GM23338 (cell line): ENCODE measurements at regions not wholly inside any gene's neighbourhood (a gene's known extent, or its start where the extent isn't known, plus 50 kb on each side); places are given as distances from the start of the nearest gene placed in this dataset.

ENCODE experiments used
- CREB1 ChIP-seq: fragments of 250-450 bp; sonication (Bioruptor Pico); IDR thresholded peaks from 2 replicates; pipeline ENCODE4 v1.5.0; 2020; ENCODE audit warnings: low read depth, mild to moderate bottlenecking, moderate library complexity
- CTCF ChIP-seq, 2 experiments: fragments of 200-600 bp in 1 of 2; sonication (generic) in 1 of 2; conservative IDR thresholded peaks; 2 replicates each; pipeline versions ENCODE4 v1.5.1 to v1.6.1; 2016 to 2017; ENCODE audit warnings: antibody characterized with exemption in 2 of 2, low read depth in 2 of 2, mild to moderate bottlenecking in 2 of 2, moderate library complexity in 1 of 2
- ETS1 ChIP-seq: IDR thresholded peaks from 2 replicates; pipeline ENCODE4 v1.6.1; 2016; ENCODE audit warnings: antibody characterized with exemption
- EZH2 ChIP-seq: fragments of 200-600 bp; sonication (generic); IDR thresholded peaks from one replicate; pipeline ENCODE4 v1.8.0; 2017; ENCODE audit warnings: antibody characterized with exemption, mild to moderate bottlenecking, low read depth; ENCODE audit not compliant: unreplicated experiment
- EZH2phosphoT487 ChIP-seq: fragments of 200-600 bp; sonication (generic); IDR thresholded peaks from one replicate; pipeline ENCODE4 v1.8.1; 2018; ENCODE audit warnings: antibody characterized with exemption; ENCODE audit not compliant: unreplicated experiment
- NANOG ChIP-seq: IDR thresholded peaks from 2 replicates; pipeline ENCODE4 v1.6.1; 2016; ENCODE audit warnings: antibody characterized with exemption, borderline replicate concordance
- POLR2AphosphoS5 ChIP-seq: IDR thresholded peaks from 2 replicates; pipeline ENCODE4 v1.6.1; 2016; ENCODE audit warnings: antibody characterized with exemption, low read depth
- REST ChIP-seq: IDR thresholded peaks from one replicate; pipeline ENCODE4 v1.6.1; 2018; ENCODE audit warnings: antibody characterized with exemption; ENCODE audit not compliant: unreplicated experiment
- ZNF114 ChIP-seq: fragments of 250-450 bp; sonication (Bioruptor Pico); IDR thresholded peaks from 2 replicates; pipeline ENCODE4 v1.5.0; 2020; ENCODE audit warnings: mild to moderate bottlenecking, moderate library complexity
- ZNF331 ChIP-seq: fragments of 250-450 bp; sonication (Bioruptor Pico); IDR thresholded peaks from 2 replicates; pipeline ENCODE4 v1.5.0; 2020; ENCODE audit warnings: low read depth, mild to moderate bottlenecking, moderate library complexity
- ZNF462 ChIP-seq: fragments of 250-450 bp; sonication (Bioruptor Pico); IDR thresholded peaks from 2 replicates; pipeline ENCODE4 v1.5.0; 2020; ENCODE audit warnings: mild to moderate bottlenecking, moderate library complexity

- TF ChIP-seq ZNF114 (no peak), NANOG (no peak), CTCF (conservative IDR thresholded peaks at IDR 0.05; ENCODE audit: low read depth in 2 of 2) (no peak), EZH2phosphoT487 (no peak), POLR2AphosphoS5 (no peak), REST (no peak), ETS1 (no peak), ZNF462 (no peak), ZNF331 (CRISPR knock-in tag) (no peak), EZH2 (no peak), CREB1 (no peak)
Measured at GRCh38 chr21:31414263-31415000, 70.4 kb upstream of the TIAM1 start.
